NCI-H1105 (cell line): ENCODE measurements at regions not wholly inside any gene's neighbourhood (a gene's known extent, or its start where the extent isn't known, plus 50 kb on each side); places are given as distances from the start of the nearest gene placed in this dataset.
"Not testable (repeated sequence)": the region's sequence is repeated elsewhere in the genome, so short reads cannot be mapped to it uniquely, and the experiment has no call there.

Experiments used
- DNase-seq: peaks from one replicate; lab custom pipeline; 2025; lab: John Stamatoyannopoulos, UW

DNA sequence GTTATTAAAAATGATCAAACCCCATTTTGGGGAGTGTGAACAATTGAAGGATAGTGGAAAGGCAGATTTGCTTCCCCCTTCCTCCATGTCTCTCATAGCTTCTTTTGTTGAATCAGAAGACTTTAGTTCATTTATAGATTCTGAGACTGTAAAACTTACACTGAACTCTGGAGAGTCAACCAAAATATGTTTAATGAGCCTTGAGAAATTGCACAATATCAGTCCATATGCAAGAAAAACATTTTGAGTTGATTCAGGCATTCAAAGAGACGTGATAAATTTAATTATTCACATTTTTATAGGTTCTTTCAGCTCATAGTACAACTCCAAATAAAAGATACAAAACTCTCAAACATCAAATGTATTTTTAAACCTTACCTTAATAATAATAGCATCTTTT is 354.4 kb upstream of the SPRED2 start:
- DNase-seq: no peak

DNA sequence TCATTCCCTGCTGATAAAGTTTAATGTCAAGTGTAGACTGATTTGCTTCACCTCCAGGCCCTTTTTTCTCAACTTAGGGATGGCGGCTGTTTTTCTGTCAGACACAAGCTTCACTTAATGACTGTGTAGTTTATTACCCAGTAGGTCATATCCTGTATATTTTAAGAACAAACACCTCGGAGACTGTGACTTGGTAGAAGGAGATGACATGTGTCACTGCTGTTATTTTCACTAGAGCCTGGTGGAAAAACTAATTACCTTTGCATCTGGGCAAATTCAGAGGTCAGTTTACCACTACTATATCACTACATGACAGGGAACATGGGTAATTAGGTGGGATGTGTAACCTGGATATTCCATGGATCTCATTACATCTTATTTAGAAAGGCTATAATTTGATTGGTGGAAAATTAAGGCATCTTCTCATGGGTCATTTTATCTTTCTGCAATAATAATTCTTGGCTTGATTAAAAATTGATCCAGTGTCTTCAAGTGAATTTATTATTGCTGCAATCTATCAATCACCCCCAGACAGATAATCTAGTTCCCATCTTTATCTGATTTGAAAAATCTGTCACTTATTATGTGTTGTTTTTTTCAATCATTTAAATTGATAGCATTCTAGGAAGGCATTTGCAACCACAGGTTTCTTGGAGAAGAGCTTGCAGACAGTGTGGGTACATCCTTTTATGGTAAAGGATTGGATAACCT is 353.8 kb upstream of the SPRED2 start:
- DNase-seq: no peak

DNA sequence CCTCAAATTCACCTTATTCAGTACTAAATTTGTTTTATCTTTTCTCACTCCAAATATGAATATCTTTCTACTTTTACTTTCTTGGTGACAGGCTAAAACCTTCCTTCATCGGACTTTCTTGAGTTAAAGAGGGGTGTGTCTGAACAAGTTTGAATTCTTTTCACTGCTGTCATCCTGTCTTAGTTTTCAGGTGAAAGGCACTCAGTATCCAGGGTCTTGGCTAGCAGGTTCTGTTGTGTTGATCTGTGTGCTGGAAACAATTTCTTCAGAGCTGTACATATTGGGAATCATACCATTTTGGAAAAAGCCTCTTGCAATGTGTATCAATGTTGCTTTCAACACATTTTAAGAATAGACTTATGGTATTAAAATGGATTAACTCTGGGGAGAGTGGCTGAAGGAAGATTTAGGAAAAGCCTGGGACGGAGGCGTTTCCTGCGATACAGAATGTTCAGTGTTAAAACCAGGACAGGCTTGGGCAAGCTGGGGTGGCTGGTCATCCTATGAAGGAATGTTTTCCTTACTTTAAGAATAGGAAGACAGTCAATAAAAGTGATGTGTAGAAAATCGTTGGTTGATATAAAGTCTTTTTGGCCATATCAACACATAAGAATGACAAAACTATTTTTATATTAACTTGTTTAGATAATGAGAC is 350.7 kb upstream of the SPRED2 start:
- no peak for DNase-seq

DNA sequence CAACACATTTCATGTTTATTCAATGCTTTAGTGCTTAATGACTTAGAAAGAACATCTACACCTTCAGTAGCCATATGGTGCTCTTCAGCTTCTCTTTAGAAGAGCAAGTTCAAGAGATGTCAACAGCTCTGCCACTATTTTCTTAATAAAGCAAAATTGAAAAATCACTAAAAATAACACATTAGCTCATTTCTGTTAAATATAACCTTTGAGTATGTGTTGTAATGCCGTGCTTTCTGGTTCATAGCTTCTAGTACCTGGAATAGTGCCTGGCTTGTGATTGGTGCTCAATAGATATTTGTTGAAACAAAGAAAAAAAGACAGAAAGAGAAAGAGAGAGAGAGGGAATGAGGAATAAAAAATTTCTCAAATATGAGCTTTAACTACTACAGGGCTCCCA is 349.8 kb upstream of the SPRED2 start:
- DNase-seq: no peak

DNA sequence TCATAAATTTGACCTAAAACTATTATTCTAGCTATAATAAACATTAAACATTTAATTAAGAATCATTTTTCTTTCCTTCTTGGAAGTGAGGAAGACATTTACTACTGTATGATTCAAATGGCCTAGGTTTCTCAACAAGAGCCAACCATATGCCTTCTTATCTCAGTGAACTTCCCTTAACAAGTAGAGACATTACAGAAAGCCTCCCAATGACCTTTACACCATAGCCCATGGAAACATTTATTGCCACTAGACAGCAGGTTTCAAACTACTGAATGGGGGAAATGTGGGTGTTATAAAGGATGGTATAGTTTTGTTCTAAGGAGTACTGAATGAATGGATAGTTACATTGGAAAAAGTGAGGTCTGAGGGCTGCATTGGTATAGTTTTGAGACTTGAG is 349.4 kb upstream of the SPRED2 start:
- DNase-seq: no peak

DNA sequence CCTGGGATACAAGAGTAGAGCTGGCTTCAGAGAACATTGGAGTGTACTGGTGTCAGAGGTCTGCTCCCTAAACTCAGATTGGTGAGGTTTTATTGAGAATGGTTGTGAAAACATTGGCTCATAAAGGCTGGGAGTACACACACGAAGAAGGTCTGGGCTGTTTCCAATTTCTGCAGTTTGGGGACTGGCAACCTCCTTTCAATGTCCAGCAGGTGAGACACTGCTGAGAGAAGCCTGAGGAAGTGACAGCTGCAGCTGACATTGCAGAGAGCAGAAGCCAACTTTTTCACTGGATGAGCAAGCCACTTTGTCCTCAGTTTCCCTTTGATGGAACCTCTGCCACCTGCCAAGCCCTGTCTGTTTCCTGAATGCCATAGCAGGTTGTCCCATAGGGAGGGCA is 346.6 kb upstream of the SPRED2 start:
- DNase-seq: no peak

DNA sequence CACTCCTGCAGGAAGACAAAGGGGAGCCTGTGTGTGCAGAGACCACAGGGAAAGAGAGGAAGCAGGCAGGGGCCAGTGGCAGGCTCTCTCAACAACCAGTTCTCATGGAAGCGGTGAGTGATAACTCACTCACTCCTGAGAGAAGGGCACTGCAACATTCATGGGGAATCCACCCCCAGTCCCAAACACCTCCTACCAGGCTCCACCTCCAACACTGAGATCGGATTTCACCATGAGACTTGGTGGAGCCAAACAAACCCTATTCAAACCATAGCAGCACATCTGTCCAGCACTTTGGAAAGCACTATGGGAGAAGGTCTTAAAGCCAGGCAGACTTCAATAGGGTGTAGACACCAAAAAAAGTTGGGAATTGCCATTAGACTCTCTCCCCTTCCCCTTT is 345.7 kb upstream of the SPRED2 start:
- no peak for DNase-seq

DNA sequence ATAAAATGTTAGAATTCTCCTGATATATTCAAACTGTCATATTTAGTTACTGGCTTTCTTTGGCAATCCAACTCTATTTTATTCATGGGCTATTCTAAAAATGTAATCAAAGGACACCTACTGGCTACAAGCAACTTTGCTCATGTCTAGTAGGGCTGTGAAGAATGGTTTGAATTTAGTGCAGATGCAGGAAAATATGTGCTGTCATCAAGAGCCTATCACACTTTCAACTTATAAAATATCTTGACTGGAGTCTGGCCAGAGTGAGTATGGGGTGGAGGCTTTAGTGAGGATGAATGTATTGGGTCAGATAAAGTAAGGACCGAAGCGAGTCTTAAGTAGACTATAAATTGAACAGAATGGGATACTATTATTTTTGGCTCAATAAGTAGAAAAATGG is 343.4 kb upstream of the SPRED2 start:
- DNase-seq: no peak

DNA sequence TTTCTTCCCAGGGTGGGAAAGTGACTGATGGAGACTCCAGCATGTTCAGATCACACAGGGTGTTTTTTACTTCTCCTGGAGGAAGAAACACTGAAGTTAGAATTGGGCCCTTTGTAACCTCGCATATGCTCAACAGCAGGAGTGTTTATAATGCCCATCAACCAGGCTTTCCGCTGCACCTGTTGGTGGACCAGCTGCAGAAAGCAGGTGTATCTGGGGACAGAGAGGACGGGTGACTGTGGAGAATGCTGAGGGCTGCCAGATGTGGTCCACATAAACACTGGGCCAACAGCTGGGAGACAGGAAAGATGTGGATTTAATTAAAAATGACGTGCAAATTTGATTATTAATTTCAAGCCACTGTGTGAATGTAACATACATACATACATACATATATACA is 335.5 kb upstream of the SPRED2 start:
- no peak for DNase-seq

DNA sequence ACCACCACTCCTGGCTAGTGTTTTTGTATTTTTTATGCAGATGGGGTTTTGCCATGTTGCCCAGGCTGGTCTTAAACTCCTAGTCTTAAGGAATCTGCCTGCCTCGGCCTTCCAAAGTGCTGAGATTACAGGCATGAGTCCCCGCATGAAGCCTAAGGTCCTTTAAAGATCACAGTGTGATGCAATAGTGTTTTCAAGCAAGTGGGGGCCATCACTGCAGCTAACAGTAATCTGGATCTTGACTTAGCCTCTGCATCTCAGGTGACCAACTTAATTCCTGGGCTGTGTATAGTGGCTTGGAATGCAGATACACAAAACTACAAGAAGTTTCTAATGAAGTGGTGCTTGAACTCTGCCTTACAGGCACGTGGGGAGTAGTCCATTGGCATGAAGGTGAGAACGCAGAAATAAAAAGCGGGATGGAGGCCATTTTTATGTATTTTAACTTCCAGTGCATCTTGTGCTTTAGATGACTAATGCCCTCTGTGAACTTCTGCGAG is 334.4 kb upstream of the SPRED2 start:
- DNase-seq: no peak

DNA sequence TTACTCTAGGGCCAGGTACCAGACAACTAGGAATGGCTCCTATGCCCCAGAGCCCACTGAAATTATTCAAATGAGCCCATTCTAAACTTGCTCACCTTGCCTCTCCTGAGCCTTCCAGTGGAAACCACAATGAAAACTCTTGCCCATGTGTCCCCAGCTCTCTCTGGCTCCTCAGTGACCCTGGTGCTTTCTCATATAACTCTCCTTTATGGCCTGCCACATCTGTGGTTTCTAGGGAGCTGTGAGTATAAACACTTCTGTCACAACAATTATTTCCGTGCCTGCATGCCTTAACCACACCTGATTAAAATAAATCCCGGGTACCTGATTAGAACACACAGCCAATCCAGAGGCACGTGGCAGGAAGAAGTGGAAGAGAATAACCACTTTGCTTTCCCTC is 333.0 kb upstream of the SPRED2 start:
- DNase-seq: no peak

DNA sequence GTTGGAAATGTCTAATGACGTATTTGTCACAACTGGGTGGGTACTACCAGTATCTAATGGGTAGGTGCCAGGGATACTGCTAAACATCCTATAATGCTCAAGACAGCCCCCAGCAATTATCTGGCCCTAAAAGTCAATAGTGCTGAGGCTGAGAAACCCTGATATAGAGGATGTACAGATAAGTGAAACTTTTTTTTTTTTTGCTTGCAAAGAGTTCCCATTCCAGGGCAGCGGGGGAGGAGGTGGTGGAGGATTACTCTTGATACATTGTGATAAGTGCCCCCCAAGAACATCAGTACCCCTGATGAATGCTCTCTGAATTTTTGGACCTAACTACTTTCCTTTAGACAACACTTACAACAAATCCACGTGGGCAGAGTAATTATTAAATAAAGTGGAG is 329.7 kb upstream of the SPRED2 start:
- no peak for DNase-seq

DNA sequence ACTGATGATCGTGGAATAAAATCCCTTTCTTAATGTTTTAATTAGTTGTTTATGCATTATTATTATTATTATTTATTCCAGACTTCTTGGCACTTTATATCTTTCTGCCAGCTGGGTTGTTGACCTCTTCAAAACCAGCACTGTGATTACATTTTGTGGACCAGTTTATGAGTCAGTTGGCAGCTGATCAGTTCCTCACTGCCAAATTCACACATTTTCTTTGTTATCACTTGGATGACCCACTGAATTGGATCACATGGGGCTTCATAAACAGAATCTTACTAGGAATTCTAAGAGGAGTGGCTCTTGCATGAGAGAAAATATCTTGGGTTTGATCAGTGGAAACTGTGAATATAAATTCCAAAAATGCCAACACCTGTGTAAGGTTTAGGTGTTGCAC is 321.8 kb upstream of the SPRED2 start:
- DNase-seq: no peak

DNA sequence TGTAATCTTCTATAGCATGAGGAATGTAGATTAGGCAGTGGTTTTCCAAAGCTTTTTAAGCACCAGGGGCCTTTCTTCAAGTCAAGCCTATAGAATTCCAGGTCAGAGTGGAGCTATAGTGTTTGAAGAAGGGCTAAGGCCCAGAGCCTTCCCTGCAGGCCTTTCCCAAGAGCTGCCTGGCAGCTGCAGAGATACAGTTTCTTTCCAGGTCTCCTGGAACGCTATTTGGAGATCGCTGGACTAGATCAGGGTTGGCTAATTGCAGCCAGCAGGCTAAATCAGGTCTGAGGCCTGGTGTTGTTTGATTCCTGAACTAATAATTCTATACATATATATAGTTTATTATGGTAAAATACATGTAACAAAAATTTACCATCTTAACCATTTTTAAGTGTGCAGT is 319.0 kb upstream of the SPRED2 start:
- DNase-seq: no peak

DNA sequence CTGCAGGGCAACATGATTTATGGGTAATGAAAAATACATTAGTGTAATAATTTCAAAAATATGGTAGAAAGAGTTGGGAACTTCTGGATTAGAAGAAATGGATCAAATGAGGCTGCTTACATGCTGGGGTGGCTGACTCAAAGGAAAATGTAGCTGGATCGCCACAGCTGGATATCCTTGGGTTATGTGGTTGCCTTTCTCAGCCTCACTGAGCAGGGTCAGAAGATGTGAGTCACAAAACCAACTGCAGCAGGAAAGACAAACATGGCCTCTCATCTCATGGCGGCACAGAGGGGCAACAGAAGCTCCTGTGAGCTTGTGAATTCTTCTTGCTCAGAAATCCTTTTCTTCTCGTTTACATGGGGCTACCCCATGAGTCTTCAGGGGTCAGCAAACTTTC is 317.1 kb upstream of the SPRED2 start:
- no peak for DNase-seq

DNA sequence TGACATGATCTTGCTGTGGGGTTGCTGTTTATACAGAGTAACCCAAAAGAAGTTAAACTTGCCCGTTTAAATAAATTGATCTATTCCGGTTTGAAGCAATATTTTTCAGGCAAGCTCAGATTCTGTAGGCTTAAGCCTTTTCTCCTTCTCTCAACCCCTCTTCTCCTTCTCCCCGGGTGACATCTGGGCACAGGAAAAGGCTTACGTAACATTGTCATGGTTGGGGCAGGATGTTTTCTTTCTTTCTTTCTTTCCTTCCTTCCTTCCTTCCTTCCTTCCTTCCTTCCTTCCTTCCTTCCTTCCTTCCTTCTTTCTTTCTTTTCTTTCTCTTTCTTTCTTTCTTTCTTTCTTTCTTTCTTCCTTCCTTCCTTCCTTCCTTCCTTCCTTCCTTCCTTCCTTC is 315.5 kb upstream of the SPRED2 start:
- DNase-seq: not testable (repeated sequence)

DNA sequence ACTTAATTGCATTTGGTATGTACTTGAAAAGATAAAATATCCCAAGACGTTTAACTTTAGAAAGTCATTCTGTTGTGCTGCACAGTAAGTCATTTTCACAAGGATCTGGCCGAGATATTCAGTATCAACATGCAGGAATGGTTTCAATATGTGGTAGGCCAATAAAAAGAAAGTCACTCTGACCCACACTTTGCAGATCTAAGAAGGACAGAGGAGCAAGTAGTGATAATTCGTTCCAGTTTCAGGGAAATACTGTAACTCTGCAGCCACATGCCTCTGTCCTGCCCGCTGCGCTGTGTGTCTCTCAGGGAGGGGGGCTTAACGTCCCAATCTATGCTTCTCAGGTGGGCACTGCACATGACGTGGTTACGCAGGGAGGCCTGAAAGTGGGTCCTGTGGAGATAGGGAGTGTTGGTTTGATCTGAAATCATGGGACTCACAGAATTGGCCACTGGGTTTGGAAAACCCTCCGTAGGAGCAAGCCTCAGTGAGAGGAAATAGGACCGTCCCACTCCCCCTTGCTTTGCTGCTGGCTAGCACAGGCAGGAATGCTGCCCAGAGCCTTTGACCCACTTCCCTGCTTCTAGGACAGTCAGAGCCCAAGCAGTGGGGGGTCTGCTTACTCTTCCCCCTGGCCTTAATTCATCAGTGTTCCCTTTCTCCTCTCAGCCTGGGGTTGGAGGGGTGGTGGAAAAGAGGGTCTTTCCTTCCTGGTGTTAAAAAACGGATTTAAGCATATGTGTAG is 314.7 kb upstream of the SPRED2 start:
- DNase-seq: no peak

DNA sequence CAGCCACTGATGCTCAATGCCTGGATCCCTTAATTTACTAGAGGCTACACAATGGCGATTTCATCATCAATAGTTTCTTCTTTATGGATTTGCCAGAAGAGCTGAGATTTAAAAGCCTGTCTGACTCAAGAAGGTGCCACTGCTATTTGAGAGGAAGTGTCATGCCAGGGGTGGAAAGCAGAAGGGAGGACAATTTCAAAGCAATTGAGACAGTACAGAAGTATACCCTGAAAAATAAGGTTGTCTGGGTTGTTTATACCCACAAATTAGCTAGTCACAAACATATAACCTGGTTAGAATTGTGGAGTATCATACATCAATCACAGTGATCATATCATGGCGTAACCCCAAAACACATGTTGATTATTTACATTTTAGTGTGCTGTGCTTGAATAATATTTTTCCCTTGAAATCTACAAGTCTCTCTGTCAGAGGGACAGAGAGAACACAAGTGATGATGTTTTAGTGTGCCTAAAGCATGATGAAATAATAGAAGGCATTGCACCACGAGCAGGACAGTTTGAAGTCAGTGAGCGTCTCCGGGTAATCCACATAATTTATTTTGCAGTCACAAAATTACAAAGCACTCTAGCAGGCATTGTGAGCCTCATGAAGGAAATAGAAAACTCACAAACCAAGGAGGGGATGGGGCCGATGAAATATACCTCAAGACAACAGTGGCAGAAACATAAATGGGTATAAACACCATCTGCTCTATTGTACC is 312.2 kb upstream of the SPRED2 start:
- no peak for DNase-seq

DNA sequence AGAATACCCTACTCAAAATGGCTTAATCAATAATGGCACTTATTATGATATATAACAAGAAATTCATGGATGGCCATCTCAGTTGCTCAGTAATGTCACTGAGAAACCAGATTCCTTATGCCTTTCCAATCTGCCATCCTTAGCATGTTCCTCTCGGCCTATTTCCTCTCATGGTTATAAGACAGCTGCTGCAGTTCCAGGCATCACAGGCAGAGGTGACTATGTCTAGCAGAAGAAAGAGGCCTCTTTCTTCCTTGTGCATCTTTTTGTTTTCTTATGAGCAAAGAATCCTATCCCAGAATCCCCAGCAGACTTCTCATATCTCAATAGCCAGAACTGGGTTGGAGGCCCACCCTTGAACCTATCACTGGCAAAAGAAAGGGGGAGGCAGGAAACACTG is 310.6 kb upstream of the SPRED2 start:
- DNase-seq: no peak

DNA sequence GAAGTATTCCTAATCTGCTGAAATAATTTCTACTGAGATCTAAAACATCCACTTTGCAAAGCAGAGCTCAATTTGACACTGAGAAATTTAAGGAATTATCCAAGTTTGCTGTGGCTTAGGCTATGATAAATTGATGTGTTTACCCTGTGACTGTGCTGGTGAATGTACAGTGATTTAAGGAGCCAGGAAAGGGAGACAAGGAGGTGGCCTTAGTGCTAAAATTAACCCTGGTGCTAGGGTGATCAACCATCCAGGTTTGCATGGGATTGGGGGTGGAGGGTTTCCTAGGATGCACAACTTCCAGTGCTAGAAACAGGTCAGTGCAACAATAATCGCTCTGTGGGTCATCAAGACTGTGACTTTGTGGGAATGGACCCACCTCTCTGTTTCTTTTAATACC is 307.5 kb upstream of the SPRED2 start:
- DNase-seq: no peak

DNA sequence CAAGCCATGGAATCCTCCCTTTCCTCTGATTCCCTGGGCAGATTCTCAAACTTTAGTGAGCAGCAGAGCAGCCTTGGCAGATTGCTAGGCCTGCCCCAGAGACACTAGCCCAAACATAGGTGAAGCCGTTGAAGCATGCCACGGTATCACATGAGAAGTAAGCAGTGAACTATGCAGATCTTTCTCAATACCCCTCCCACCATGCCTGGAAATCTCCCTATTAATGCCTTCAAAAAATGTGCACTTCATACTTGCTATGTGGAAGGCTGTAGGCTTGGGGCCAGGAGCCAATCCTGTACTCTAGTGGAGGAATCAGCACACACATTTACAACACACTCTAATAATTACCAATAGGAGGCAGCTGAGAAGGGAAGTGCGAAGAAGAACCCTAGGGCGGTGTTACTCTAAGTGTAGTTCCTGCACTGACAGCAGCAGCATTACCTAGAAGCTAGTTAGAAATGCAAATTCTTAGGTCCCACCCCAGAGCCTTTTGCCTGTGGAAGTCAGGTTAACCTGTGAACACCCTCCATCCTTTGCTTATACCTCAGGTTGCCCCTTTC is 305.1 kb upstream of the SPRED2 start:
- no peak for DNase-seq

DNA sequence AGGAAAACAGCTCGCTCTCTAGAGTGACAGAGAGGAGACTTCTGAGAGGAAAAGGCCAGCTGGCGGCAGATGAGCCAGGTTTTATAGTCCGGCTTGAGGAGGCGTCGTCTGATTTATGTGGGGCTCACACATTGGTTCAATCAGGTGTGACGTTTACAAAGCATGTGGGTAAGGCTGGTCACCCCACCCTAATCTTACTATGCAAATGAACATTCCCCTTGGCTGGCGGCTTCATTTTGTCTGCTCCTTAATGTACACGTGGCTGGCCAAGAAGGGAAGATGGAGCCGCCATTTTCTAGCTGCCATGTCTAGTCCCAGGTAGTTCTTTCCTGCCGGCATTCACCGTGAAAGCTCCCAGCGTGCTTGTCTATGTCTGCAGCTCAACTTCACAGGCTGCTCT is 299.1 kb upstream of the SPRED2 start:
- DNase-seq: no peak
